Mesendoderm (in vitro differentiated cells): ENCODE measurements at regions not wholly inside any gene's neighbourhood (a gene's known extent, or its start where the extent isn't known, plus 50 kb on each side); places are given as distances from the start of the nearest gene placed in this dataset.

Source experiments
- DNase-seq: peaks from one replicate; pipeline ENCODE4 v3.0.0; 2013
- H2AK5ac ChIP-seq: 2 replicates; pipeline ENCODE4 v1.6.1; 2013; ENCODE audit warnings: low read length, inconsistent platforms
- H2BK120ac ChIP-seq: 2 replicates; pipeline ENCODE4 v1.6.1; 2013; ENCODE audit warnings: low read depth, mild to moderate bottlenecking, low read length, moderate library complexity, mixed read lengths
- H2BK15ac ChIP-seq: replicated peaks from 2 replicates; pipeline ENCODE4 v1.6.1; 2013; ENCODE audit warnings: low read depth, mild to moderate bottlenecking, moderate library complexity
- H2BK5ac ChIP-seq: 2 replicates; pipeline ENCODE4 v1.6.1; 2013; ENCODE audit warnings: low read length, inconsistent platforms
- H3K18ac ChIP-seq: 2 replicates; pipeline ENCODE4 v1.6.1; 2013; ENCODE audit warnings: mild to moderate bottlenecking, low read length, mixed read lengths
- H3K23ac ChIP-seq: one replicate; pipeline ENCODE4 v1.6.1; 2013; ENCODE audit warnings: low read length
- H3K27ac ChIP-seq: 2 replicates; pipeline ENCODE4 v1.5.1; 2013; ENCODE audit warnings: low read depth, mild to moderate bottlenecking, inconsistent platforms, low read length, moderate library complexity
- H3K27me3 ChIP-seq: 2 replicates; pipeline ENCODE4 v1.6.1; 2013; ENCODE audit warnings: low read length, control low read depth, mild to moderate bottlenecking, inconsistent platforms; ENCODE audit not compliant: insufficient read depth, poor library complexity
- H3K36me3 ChIP-seq: 2 replicates; pipeline ENCODE4 v1.6.1; 2013; ENCODE audit warnings: low read length, inconsistent platforms; ENCODE audit not compliant: control insufficient read depth, insufficient read depth
- H3K4ac ChIP-seq: one replicate; pipeline ENCODE4 v1.6.1; 2013; ENCODE audit warnings: low read depth, mild to moderate bottlenecking, low read length, moderate library complexity
- H3K4me1 ChIP-seq: 2 replicates; pipeline ENCODE4 v1.6.1; 2013; ENCODE audit warnings: low read depth, low read length, inconsistent platforms; ENCODE audit not compliant: control insufficient read depth
- H3K4me2 ChIP-seq: 2 replicates; pipeline ENCODE4 v1.6.1; 2013; ENCODE audit warnings: low read length
- H3K4me3 ChIP-seq: 2 replicates; pipeline ENCODE4 v1.5.1; 2013; ENCODE audit warnings: mild to moderate bottlenecking, low read length
- H3K56ac ChIP-seq: one replicate; pipeline ENCODE4 v1.6.1; 2013; ENCODE audit warnings: low read length
- H3K79me1 ChIP-seq: 2 replicates; pipeline ENCODE4 v1.6.1; 2013; ENCODE audit warnings: low read length, inconsistent platforms
- H3K79me2 ChIP-seq: 2 replicates; pipeline ENCODE4 v1.6.1; 2013; ENCODE audit warnings: mild to moderate bottlenecking, low read length; ENCODE audit not compliant: control insufficient read depth, insufficient read depth
- H3K9ac ChIP-seq: 2 replicates; pipeline ENCODE4 v1.6.1; 2013; ENCODE audit warnings: low read length, inconsistent platforms
- H4K5ac ChIP-seq: one replicate; pipeline ENCODE4 v1.6.1; 2013; ENCODE audit warnings: low read length
- H4K8ac ChIP-seq: one replicate; pipeline ENCODE4 v1.6.1; 2013; ENCODE audit warnings: low read depth, mild to moderate bottlenecking, control low read depth, low read length, moderate library complexity
- WGBS: extraction: QIAGEN DNeasy Blood & Tissue Kit; methylation state at CpG from one replicate; pipeline ENCODE4 v1.1.7; 2013; ENCODE audit warnings: low lambda C conversion rate, missing lambda C conversion rate; ENCODE audit not compliant: insufficient coverage; ENCODE audit errors: extremely low coverage; 5-methylcytosine and 5-hydroxymethylcytosine counted together

GRCh38 chr20:16945619-16946018 is 197.5 kb downstream of the OTOR start:
- Histone ChIP-seq H2BK120ac (no peak overlapping the region), H3K36me3 (no peaks in the 10 kb centered on the region), H3K27ac (no peak overlapping the region), H3K4me1 (no peaks in the 10 kb centered on the region), H3K79me1 (no peaks in the 10 kb centered on the region), H3K56ac (no peak overlapping the region), H2AK5ac (no peak overlapping the region), H3K4ac (no peak overlapping the region), H4K5ac (no peak overlapping the region), H3K4me3 (no peak overlapping the region), H3K79me2 (no peaks in the 10 kb centered on the region), H3K27me3 (no peaks in the 10 kb centered on the region), H3K18ac (no peak overlapping the region), H4K8ac (no peak overlapping the region), H3K9ac (no peak overlapping the region), H3K23ac (no peak overlapping the region), H2BK15ac (no peak overlapping the region), H3K4me2 (no peak overlapping the region), H2BK5ac (no peak overlapping the region)
- no peak for DNase-seq

- no peak overlapping the region for H2BK5ac ChIP-seq
- no CpG with 5 or more reads among the region's 2 CpGs for WGBS
Observed at GRCh38 chr20:16946097-16946496, 197.9 kb downstream of the OTOR start.

DNA sequence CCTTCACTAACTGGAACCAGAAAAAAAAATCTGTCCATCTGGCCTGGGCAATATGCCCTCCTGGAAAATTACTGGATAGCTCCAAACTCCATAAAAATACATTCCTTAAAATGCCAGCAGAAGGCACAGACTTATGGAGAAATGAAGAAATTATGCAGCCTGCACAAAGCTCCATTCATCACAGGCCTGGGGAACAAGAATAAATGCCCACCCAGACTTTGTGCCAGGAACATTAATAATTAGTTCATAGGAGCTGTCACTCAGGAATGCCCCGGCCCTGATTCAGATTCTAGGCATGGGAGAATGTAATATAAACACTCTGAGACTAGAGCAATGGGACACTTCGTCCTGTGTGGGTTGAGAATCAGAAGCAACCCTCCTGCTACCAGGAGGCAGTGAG is 199.3 kb downstream of the OTOR start:
- WGBS = no CpG with 5 or more reads among the region's 2 CpGs
- no peak overlapping the region for H2AK5ac ChIP-seq
- no peak for DNase-seq
- no peak overlapping the region for H4K5ac ChIP-seq
- no peak overlapping the region for H4K8ac ChIP-seq
- H2BK5ac ChIP-seq = no peak overlapping the region
- no peaks in the 10 kb centered on the region for H3K27me3 ChIP-seq
- no peaks in the 10 kb centered on the region for H3K79me2 ChIP-seq
- no peaks in the 10 kb centered on the region for H3K79me1 ChIP-seq
- H3K4me3 ChIP-seq = no peak overlapping the region
- no peak overlapping the region for H2BK15ac ChIP-seq
- H3K4ac ChIP-seq = no peak overlapping the region
- H3K9ac ChIP-seq = no peak overlapping the region
- H3K27ac ChIP-seq = no peak overlapping the region
- H3K56ac ChIP-seq = no peak overlapping the region
- no peak overlapping the region for H2BK120ac ChIP-seq
- no peaks in the 10 kb centered on the region for H3K4me1 ChIP-seq
- H3K23ac ChIP-seq = no peak overlapping the region
- H3K18ac ChIP-seq = no peak overlapping the region
- no peaks in the 10 kb centered on the region for H3K36me3 ChIP-seq
- no peak overlapping the region for H3K4me2 ChIP-seq

More at GRCh38 chr20:16946097-16946496, 197.9 kb downstream of the OTOR start:
- H3K36me3 ChIP-seq = no peaks in the 10 kb centered on the region
- H3K27me3 ChIP-seq = no peaks in the 10 kb centered on the region
- no peak overlapping the region for H3K4me3 ChIP-seq
- no peak for DNase-seq
- H3K79me1 ChIP-seq = no peaks in the 10 kb centered on the region
- peak overlapping the region; percentile 25 for H3K4ac ChIP-seq
- H3K23ac ChIP-seq = no peak overlapping the region
- H2BK120ac ChIP-seq = no peak overlapping the region
- no peak overlapping the region for H3K9ac ChIP-seq
- no peak overlapping the region for H3K18ac ChIP-seq
- H3K79me2 ChIP-seq = no peaks in the 10 kb centered on the region
- no peak overlapping the region for H4K5ac ChIP-seq
- H3K27ac ChIP-seq = no peak overlapping the region
- no peak overlapping the region for H4K8ac ChIP-seq
- H3K56ac ChIP-seq = no peak overlapping the region
- H3K4me1 ChIP-seq = no peaks in the 10 kb centered on the region
- no peak overlapping the region for H2BK15ac ChIP-seq
- H3K4me2 ChIP-seq = no peak overlapping the region
- H2AK5ac ChIP-seq = no peak overlapping the region

DNA sequence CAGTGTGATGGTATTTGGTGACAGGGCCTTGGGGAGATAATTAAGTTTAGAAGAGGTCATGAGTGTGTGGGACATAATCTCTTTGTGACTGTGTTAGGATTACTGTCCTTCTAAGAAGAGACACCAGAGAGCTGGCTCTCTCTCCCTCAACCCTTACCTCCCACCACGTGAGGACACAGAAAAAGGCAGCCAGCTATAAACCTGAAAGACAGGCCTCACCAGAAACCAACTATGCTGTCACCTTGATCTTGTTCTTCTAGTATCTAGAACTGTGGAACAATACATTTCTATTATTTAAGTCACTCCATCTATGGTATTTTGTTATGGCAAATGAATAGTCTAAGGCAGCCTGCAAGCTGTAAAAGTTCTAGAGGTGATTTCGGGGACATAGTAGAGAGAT is 203.7 kb downstream of the OTOR start:
- H3K4ac ChIP-seq = no peak overlapping the region
- no peak overlapping the region for H2BK15ac ChIP-seq
- H3K27me3 ChIP-seq = no peaks in the 10 kb centered on the region
- no peaks in the 10 kb centered on the region for H3K36me3 ChIP-seq
- H3K23ac ChIP-seq = no peak overlapping the region
- H2BK120ac ChIP-seq = no peak overlapping the region
- no peak overlapping the region for H3K9ac ChIP-seq
- H3K79me1 ChIP-seq = no peaks in the 10 kb centered on the region
- H3K79me2 ChIP-seq = no peaks in the 10 kb centered on the region
- H3K4me3 ChIP-seq = no peak overlapping the region
- H3K27ac ChIP-seq = no peak overlapping the region
- DNase-seq = no peak
- peaks cover 1% of the 10 kb centered on the region for H3K4me1 ChIP-seq
- H4K5ac ChIP-seq = no peak overlapping the region
- H4K8ac ChIP-seq = no peak overlapping the region
- WGBS = 100% methylated on average over 1 of the region's 2 CpGs
- H3K56ac ChIP-seq = no peak overlapping the region
- H3K4me2 ChIP-seq = no peak overlapping the region
- H2AK5ac ChIP-seq = no peak overlapping the region
- H3K18ac ChIP-seq = no peak overlapping the region
- H2BK5ac ChIP-seq = no peak overlapping the region

- Histone ChIP-seq H3K18ac (no peak overlapping the region), H2BK15ac (no peak overlapping the region), H3K9ac (no peak overlapping the region), H3K23ac (no peak overlapping the region), H2AK5ac (no peak overlapping the region), H3K27me3 (no peaks in the 10 kb centered on the region), H3K4ac (no peak overlapping the region), H4K8ac (no peak overlapping the region), H3K79me2 (no peaks in the 10 kb centered on the region), H3K4me3 (no peak overlapping the region), H2BK120ac (no peak overlapping the region), H3K79me1 (no peaks in the 10 kb centered on the region), H3K4me1 (peaks cover 1% of the 10 kb centered on the region), H3K27ac (no peak overlapping the region), H3K36me3 (no peaks in the 10 kb centered on the region), H3K4me2 (no peak overlapping the region), H4K5ac (no peak overlapping the region), H2BK5ac (no peak overlapping the region), H3K56ac (no peak overlapping the region)
- WGBS = no CpG with 5 or more reads among the region's 1 CpG
- DNase-seq = peak; percentile 42
Observed at GRCh38 chr20:16952965-16953364, 204.8 kb downstream of the OTOR start.

- H2BK5ac ChIP-seq = no peak overlapping the region
- no peak overlapping the region for H2BK15ac ChIP-seq
Observed at GRCh38 chr20:16953858-16954257, 205.7 kb downstream of the OTOR start.

More at GRCh38 chr20:16953858-16954257, 205.7 kb downstream of the OTOR start:
- Histone ChIP-seq H3K4me3 (no peak overlapping the region), H3K79me1 (no peaks in the 10 kb centered on the region), H4K8ac (no peak overlapping the region), H3K9ac (no peak overlapping the region), H3K23ac (no peak overlapping the region), H3K4me2 (no peak overlapping the region), H3K18ac (peak overlapping the region; percentile 56), H2AK5ac (no peak overlapping the region), H3K27ac (no peak overlapping the region), H4K5ac (no peak overlapping the region), H3K4me1 (peaks cover 1% of the 10 kb centered on the region), H3K4ac (no peak overlapping the region), H3K56ac (no peak overlapping the region), H2BK120ac (no peak overlapping the region), H3K36me3 (no peaks in the 10 kb centered on the region), H3K27me3 (no peaks in the 10 kb centered on the region), H3K79me2 (no peaks in the 10 kb centered on the region)
- DNase-seq = peak; percentile 90
- no CpG with 5 or more reads among the region's 4 CpGs for WGBS
